ENCODE measurements at regions not wholly inside any gene's neighbourhood (a gene's known extent, or its start where the extent isn't known, plus 50 kb on each side); places are given as distances from the start of the nearest gene placed in this dataset.

- H3K4me2 ChIP-seq: peak overlapping the region; percentile 92
- H4K20me1 ChIP-seq (ENCODE audit: insufficient read depth): no peaks in the 10 kb centered on the region
- H3K36me3 ChIP-seq (ENCODE audit: insufficient read depth): no peaks in the 10 kb centered on the region
- peaks cover 16% of the 10 kb centered on the region for H3K4me1 ChIP-seq (ENCODE audit: low read depth, poor library complexity, severe bottlenecking)
- peaks cover 49% of the 10 kb centered on the region for H3K79me2 ChIP-seq (ENCODE audit: insufficient read depth, low read depth)
- H2AFZ ChIP-seq (ENCODE audit: low read depth): peak overlapping the region; percentile 50; the same call in 1 of the 2 replicates
- H3K4me3 ChIP-seq (IDR thresholded peaks at IDR 0.05; ENCODE audit: insufficient read depth, low read depth, low read length): peak overlapping the region; percentile 59
- H3K27ac ChIP-seq: peak overlapping the region; percentile 57
- H3K27me3 ChIP-seq (ENCODE audit: insufficient read depth, low read depth): no peaks in the 10 kb centered on the region
- TF ChIP-seq CTCF (conservative IDR thresholded peaks at IDR 0.05; ENCODE audit: low read depth, low read length): no peak
- H3K9ac ChIP-seq: peak overlapping the region; percentile 87; the same call in 1 of the 2 replicates
These were observed 53.1 kb upstream of the ULK4 start for GRCh38 chr3:42014921-42015533.

- Histone ChIP-seq H2AFZ (ENCODE audit: low read depth) (peak overlapping the region; percentile 50; the same call in 1 of the 2 replicates), H3K79me2 (ENCODE audit: insufficient read depth, low read depth) (peaks cover 46% of the 10 kb centered on the region), H3K27me3 (ENCODE audit: insufficient read depth, low read depth) (no peaks in the 10 kb centered on the region), H3K9ac (peak overlapping the region; percentile 87), H4K20me1 (ENCODE audit: insufficient read depth) (no peaks in the 10 kb centered on the region), H3K27ac (peak overlapping the region; percentile 57), H3K4me2 (peak overlapping the region; percentile 92), H3K4me3 (IDR thresholded peaks at IDR 0.05; ENCODE audit: insufficient read depth, low read depth, low read length) (peak overlapping the region; percentile 59), H3K4me1 (ENCODE audit: low read depth, poor library complexity, severe bottlenecking) (peaks cover 16% of the 10 kb centered on the region), H3K36me3 (ENCODE audit: insufficient read depth) (no peaks in the 10 kb centered on the region)
- no peak for TF ChIP-seq CTCF (conservative IDR thresholded peaks at IDR 0.05; ENCODE audit: low read depth, low read length)
These were observed 52.6 kb upstream of the ULK4 start for GRCh38 chr3:42014458-42014920.

GRCh38 chr3:42013691-42014457 is 52.0 kb upstream of the ULK4 start:
- peak overlapping the region; percentile 57 for H3K27ac ChIP-seq

More at GRCh38 chr3:42013691-42014457, 52.0 kb upstream of the ULK4 start:
- Histone ChIP-seq H3K9ac (peak overlapping the region; percentile 87), H3K36me3 (ENCODE audit: insufficient read depth) (no peaks in the 10 kb centered on the region), H4K20me1 (ENCODE audit: insufficient read depth) (no peaks in the 10 kb centered on the region), H3K4me2 (peak overlapping the region; percentile 92), H2AFZ (ENCODE audit: low read depth) (peak overlapping the region; percentile 50; the same call in 1 of the 2 replicates), H3K79me2 (ENCODE audit: insufficient read depth, low read depth) (peaks cover 44% of the 10 kb centered on the region), H3K27me3 (ENCODE audit: insufficient read depth, low read depth) (no peaks in the 10 kb centered on the region), H3K4me1 (ENCODE audit: low read depth, poor library complexity, severe bottlenecking) (peaks cover 16% of the 10 kb centered on the region), H3K4me3 (IDR thresholded peaks at IDR 0.05; ENCODE audit: insufficient read depth, low read depth, low read length) (no peak overlapping the region)
- TF ChIP-seq CTCF (conservative IDR thresholded peaks at IDR 0.05; ENCODE audit: low read depth, low read length): no peak
